H1 (cell line): ENCODE measurements at regions not wholly inside any gene's neighbourhood (a gene's known extent, or its start where the extent isn't known, plus 50 kb on each side); places are given as distances from the start of the nearest gene placed in this dataset.

ENCODE experiments used
- NRF1 ChIP-seq: IDR thresholded peaks from 2 replicates; pipeline ENCODE4 v1.6.1; 2011; ENCODE audit warnings: mild to moderate bottlenecking, low read depth, low read length, improper control_type of control experiment
- RXRA ChIP-seq: IDR thresholded peaks from 2 replicates; pipeline ENCODE4 v1.6.1; 2011; ENCODE audit warnings: low read depth, mild to moderate bottlenecking, low read length, moderate library complexity; ENCODE audit not compliant: insufficient read depth
- SIN3A ChIP-seq, 2 experiments: IDR thresholded peaks in 1 of 2; conservative IDR thresholded peaks in 1 of 2; 2 replicates each; pipeline ENCODE4 v1.6.1; 2011 to 2012; ENCODE audit warnings: low read length in 2 of 2, improper control_type of control experiment in 1 of 2, low read depth in 1 of 2, mild to moderate bottlenecking in 1 of 2
- SP2 ChIP-seq: IDR thresholded peaks from 2 replicates; pipeline ENCODE4 v1.6.1; 2012; ENCODE audit warnings: mild to moderate bottlenecking, low read length, inconsistent platforms
- TAF1 ChIP-seq: IDR thresholded peaks from 2 replicates; pipeline ENCODE4 v1.6.1; 2011; ENCODE audit warnings: mild to moderate bottlenecking, low read depth, low read length
- TF ChIP-seq, protein P1 (sequence below), 3 experiments: IDR thresholded peaks; 1 replicate in 2 of 3; 2 replicates in 1 of 3; pipeline versions ENCODE4 v1.5.1 to v1.6.1; 2011; ENCODE audit warnings: low read length in 3 of 3, mild to moderate bottlenecking in 3 of 3, inconsistent platforms in 2 of 3, low read depth in 1 of 3, moderate library complexity in 1 of 3; ENCODE audit not compliant: insufficient read depth in 1 of 3; ENCODE audit errors: control extremely low read depth in 1 of 3
- TF ChIP-seq, protein P2 (sequence below): IDR thresholded peaks from 2 replicates; pipeline ENCODE4 v1.6.1; 2012; ENCODE audit warnings: low read length, inconsistent platforms

DNA sequence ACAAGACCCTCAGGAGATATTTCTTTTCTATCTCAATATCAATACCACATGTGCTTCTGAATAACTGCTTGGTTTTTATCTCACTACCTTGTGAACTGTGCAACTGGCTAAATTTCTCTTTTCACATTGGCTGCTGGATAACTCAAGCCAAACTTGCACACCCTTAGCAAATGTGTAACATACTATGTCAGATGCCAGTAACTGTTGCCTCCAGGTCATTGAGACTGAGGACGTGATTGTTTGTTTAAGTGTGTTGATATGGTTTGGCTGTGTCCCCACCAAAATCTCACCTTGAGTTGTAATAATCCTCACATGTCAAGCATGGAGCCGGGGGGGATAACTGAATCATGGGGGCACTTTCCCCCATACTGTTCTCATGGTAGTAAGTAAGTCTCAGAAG, 90.2 kb upstream of the LIN7C start:
- TF ChIP-seq, protein P1, sequence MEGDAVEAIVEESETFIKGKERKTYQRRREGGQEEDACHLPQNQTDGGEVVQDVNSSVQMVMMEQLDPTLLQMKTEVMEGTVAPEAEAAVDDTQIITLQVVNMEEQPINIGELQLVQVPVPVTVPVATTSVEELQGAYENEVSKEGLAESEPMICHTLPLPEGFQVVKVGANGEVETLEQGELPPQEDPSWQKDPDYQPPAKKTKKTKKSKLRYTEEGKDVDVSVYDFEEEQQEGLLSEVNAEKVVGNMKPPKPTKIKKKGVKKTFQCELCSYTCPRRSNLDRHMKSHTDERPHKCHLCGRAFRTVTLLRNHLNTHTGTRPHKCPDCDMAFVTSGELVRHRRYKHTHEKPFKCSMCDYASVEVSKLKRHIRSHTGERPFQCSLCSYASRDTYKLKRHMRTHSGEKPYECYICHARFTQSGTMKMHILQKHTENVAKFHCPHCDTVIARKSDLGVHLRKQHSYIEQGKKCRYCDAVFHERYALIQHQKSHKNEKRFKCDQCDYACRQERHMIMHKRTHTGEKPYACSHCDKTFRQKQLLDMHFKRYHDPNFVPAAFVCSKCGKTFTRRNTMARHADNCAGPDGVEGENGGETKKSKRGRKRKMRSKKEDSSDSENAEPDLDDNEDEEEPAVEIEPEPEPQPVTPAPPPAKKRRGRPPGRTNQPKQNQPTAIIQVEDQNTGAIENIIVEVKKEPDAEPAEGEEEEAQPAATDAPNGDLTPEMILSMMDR (IDR thresholded peaks at IDR 0.05; ENCODE audit: control extremely low read depth in 1 of 3, insufficient read depth in 1 of 3, low read depth in 1 of 3, low read length in 3 of 3) = no peak
- no peak for TF ChIP-seq SP2
- no peak for TF ChIP-seq SIN3A (conservative IDR thresholded peaks at IDR 0.05 in 1 of 2, IDR thresholded peaks at IDR 0.05 in 1 of 2; ENCODE audit: low read depth in 1 of 2, low read length in 2 of 2)
- TF ChIP-seq NRF1 = no peak
- TF ChIP-seq TAF1 = no peak
- TF ChIP-seq, protein P2, sequence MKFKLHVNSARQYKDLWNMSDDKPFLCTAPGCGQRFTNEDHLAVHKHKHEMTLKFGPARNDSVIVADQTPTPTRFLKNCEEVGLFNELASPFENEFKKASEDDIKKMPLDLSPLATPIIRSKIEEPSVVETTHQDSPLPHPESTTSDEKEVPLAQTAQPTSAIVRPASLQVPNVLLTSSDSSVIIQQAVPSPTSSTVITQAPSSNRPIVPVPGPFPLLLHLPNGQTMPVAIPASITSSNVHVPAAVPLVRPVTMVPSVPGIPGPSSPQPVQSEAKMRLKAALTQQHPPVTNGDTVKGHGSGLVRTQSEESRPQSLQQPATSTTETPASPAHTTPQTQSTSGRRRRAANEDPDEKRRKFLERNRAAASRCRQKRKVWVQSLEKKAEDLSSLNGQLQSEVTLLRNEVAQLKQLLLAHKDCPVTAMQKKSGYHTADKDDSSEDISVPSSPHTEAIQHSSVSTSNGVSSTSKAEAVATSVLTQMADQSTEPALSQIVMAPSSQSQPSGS = no peak
- TF ChIP-seq RXRA = no peak
